ENCODE measurements at regions not wholly inside any gene's neighbourhood (a gene's known extent, or its start where the extent isn't known, plus 50 kb on each side); places are given as distances from the start of the nearest gene placed in this dataset.

- H3K4me1 ChIP-seq = no peaks in the 10 kb centered on the region
- TF ChIP-seq POLR2A (IDR thresholded peaks at IDR 0.05) (no peak), CTCF (IDR thresholded peaks at IDR 0.05) (no peak)
- H3K4me3 ChIP-seq = no peak overlapping the region
- DNase-seq (no peak), ATAC-seq (no peak)
- no peaks in the 10 kb centered on the region for H3K27me3 ChIP-seq
- H3K27ac ChIP-seq = no peak overlapping the region
- 81 to 88% (median 82%) methylated on average over 4 of the region's 4 CpGs for WGBS, 4 donors
- no peaks in the 10 kb centered on the region for H3K36me3 ChIP-seq
- intact Hi-C loops (cut with DNase I) = no loop called here
- H3K9me3 ChIP-seq = no peaks in the 10 kb centered on the region
Measured at GRCh38 chr9:18006591-18006990, 427.7 kb downstream of the SH3GL2 start.

GRCh38 chr9:18007621-18008020 lies 428.8 kb downstream of the SH3GL2 start:
- intact Hi-C loops (cut with DNase I) = no loop called here
- H3K4me1 ChIP-seq = no peaks in the 10 kb centered on the region
- no peak overlapping the region for H3K27ac ChIP-seq
- no peaks in the 10 kb centered on the region for H3K36me3 ChIP-seq
- DNase-seq (no peak), ATAC-seq (no peak)
- H3K4me3 ChIP-seq = no peak overlapping the region
- no peaks in the 10 kb centered on the region for H3K27me3 ChIP-seq
- TF ChIP-seq CTCF (IDR thresholded peaks at IDR 0.05) = no peak
- TF ChIP-seq POLR2A (IDR thresholded peaks at IDR 0.05) = no peak
- H3K9me3 ChIP-seq = no peaks in the 10 kb centered on the region

DNA sequence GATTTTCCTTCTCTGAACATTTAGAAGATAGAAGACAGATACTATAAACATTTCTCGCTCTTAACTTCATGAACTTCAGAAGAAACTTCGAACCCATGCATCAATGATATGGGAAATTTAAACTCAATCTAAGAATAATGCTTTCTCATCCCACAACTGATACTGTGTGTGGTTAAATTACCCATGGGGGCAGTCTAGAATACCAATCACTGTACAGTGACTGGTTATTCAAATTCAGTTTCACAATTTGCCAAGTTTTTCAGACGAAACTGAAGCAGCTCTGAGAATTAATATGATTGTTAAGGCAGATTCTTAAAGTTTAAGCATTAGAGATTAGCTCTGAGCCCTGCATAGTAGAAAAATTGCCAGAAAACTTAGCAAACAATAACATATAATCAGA lies 431.0 kb downstream of the SH3GL2 start:
- H3K36me3 ChIP-seq = no peaks in the 10 kb centered on the region
- intact Hi-C loops (cut with DNase I) = no loop called here
- ATAC-seq (no peak), DNase-seq (no peak)
- H3K9me3 ChIP-seq = no peaks in the 10 kb centered on the region
- H3K4me3 ChIP-seq = no peak overlapping the region
- no peaks in the 10 kb centered on the region for H3K4me1 ChIP-seq
- H3K27ac ChIP-seq = no peak overlapping the region
- 66 to 78% (median 72%) methylated on average over 3 of the region's 3 CpGs for WGBS, 4 donors
- no peak for TF ChIP-seq POLR2A (IDR thresholded peaks at IDR 0.05)
- H3K27me3 ChIP-seq = no peaks in the 10 kb centered on the region

DNA sequence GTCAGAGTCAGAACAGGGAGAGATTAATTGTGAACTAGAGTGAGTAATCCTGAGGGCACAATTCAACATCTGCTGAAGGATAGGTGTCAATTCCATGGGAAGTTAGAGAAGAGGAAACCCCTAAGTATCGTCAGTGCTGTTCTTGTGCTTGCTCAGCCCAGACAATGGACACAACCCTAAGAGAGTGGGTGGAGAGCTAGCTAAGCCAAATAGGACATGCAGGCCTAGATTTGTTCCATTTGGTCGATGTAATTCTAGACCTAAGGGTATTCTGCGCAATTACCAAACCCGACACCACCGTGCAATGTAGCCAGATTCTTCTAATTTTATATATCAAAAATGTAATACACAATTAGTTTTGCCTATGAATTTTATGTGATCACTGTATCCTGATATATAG lies 431.6 kb downstream of the SH3GL2 start:
- Histone ChIP-seq H3K27ac (no peak overlapping the region), H3K4me1 (no peaks in the 10 kb centered on the region), H3K27me3 (no peaks in the 10 kb centered on the region), H3K36me3 (no peaks in the 10 kb centered on the region), H3K4me3 (no peak overlapping the region), H3K9me3 (no peaks in the 10 kb centered on the region)
- ATAC-seq (peak in 2 of 4 donors; percentile 52 to 81), DNase-seq (no peak)
- intact Hi-C loops (cut with DNase I) = no loop called here
- no peak for TF ChIP-seq CTCF (IDR thresholded peaks at IDR 0.05)
- no peak for TF ChIP-seq POLR2A (IDR thresholded peaks at IDR 0.05)
- 69 to 77% (median 70%) methylated on average over 5 of the region's 5 CpGs for WGBS, 4 donors

- no peak for TF ChIP-seq CTCF (IDR thresholded peaks at IDR 0.05)
- TF ChIP-seq POLR2A (IDR thresholded peaks at IDR 0.05) = no peak
- Histone ChIP-seq H3K36me3 (no peaks in the 10 kb centered on the region), H3K9me3 (no peaks in the 10 kb centered on the region), H3K27me3 (no peaks in the 10 kb centered on the region), H3K4me3 (no peak overlapping the region), H3K27ac (no peak overlapping the region), H3K4me1 (no peaks in the 10 kb centered on the region)
- 82 to 84% (median 82%) methylated on average over 4 of the region's 4 CpGs for WGBS, 4 donors
- peak in 1 of 5 donors; percentile 31 for DNase-seq
- ATAC-seq = peak; percentile 22 to 79 (median 46)
- intact Hi-C loops (cut with DNase I) = no loop called here
Measured at GRCh38 chr9:18012170-18012569, 433.3 kb downstream of the SH3GL2 start.

All from heart left ventricle (tissue), 16 donors.